ENCODE measurements at regions not wholly inside any gene's neighbourhood (a gene's known extent, or its start where the extent isn't known, plus 50 kb on each side); places are given as distances from the start of the nearest gene placed in this dataset.

DNA sequence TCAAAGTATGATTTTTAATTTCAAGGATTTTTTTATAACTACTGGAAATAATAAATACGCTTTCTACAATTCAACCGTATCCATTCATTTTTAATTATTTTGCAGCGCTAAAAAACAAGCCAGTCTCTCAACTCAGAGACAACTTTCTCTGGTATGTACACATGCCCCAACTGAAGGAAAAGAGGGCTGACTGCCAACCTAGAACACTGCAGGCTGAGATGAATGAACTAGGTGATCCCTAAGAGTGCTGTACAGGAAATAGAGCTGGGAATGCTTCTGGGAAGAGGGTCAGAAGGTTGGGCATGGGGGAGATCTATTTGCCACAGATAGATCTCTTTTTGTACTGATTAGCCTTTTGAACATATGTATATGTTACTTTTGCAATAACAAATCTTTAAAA lies 460.1 kb downstream of the NR4A2 start:
- Histone ChIP-seq H3K4me1 (no peaks in the 10 kb centered on the region), H3K9ac (ENCODE audit: low read depth in 2 of 2, low read length in 2 of 2) (no peak overlapping the region)
- intact Hi-C loops (cut with DNase I), result no loop called here

DNA sequence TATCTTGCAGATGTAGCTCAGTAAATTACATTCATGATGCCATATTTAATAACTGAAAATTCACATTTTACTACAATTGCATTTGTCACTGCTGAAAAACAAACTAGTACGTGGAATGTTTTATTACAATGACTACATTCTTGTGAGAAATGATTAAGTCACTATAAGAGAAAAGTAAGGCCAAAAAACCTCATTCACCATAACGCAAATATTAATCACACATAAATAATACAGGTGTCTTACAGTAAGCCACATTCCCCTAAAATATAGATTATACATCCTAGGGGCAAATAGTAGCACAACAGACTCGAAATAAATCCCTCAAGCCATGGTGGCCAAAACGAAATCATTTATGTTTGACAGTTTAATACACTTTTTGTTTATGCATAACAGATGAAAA lies 460.6 kb downstream of the NR4A2 start:
- H3K9me3 ChIP-seq, result no peaks in the 10 kb centered on the region
- intact Hi-C loops (cut with DNase I), result no loop called here

More for the DNA sequence above, 460.1 kb downstream of the NR4A2 start:
- DNase-seq, result no peak
- no peaks in the 10 kb centered on the region for H3K27me3 ChIP-seq
- H3K4me3 ChIP-seq, result no peak overlapping the region
- H3K36me3 ChIP-seq, result no peaks in the 10 kb centered on the region
- TF ChIP-seq, protein P1, sequence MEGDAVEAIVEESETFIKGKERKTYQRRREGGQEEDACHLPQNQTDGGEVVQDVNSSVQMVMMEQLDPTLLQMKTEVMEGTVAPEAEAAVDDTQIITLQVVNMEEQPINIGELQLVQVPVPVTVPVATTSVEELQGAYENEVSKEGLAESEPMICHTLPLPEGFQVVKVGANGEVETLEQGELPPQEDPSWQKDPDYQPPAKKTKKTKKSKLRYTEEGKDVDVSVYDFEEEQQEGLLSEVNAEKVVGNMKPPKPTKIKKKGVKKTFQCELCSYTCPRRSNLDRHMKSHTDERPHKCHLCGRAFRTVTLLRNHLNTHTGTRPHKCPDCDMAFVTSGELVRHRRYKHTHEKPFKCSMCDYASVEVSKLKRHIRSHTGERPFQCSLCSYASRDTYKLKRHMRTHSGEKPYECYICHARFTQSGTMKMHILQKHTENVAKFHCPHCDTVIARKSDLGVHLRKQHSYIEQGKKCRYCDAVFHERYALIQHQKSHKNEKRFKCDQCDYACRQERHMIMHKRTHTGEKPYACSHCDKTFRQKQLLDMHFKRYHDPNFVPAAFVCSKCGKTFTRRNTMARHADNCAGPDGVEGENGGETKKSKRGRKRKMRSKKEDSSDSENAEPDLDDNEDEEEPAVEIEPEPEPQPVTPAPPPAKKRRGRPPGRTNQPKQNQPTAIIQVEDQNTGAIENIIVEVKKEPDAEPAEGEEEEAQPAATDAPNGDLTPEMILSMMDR (IDR thresholded peaks at IDR 0.05), result no peak
- no peak overlapping the region for H3K27ac ChIP-seq
- H3K9me3 ChIP-seq, result no peaks in the 10 kb centered on the region

DNA sequence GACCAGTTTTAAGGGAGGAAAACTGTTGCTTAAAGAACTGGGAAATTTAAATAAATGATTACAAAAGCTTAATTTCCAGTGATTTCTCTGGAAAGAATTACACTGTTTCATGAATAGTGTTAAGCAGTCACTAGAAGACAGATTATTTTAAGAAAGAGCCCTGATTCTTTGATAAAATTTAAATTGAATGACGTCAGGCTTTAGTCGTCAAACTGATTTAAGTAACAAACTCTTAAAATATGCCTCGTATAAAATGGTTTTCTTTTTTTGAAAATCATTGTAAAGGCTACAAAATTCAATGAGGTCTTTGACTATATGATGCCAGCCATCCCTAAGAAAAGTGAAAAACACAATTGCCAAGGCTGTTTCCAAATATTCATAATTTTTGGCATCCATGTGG lies 465.0 kb downstream of the NR4A2 start:
- Histone ChIP-seq H3K9me3 (no peaks in the 10 kb centered on the region), H3K4me1 (no peaks in the 10 kb centered on the region), H3K27me3 (no peaks in the 10 kb centered on the region), H3K27ac (no peak overlapping the region), H3K36me3 (no peaks in the 10 kb centered on the region), H3K9ac (ENCODE audit: low read depth in 2 of 2, low read length in 2 of 2) (no peak overlapping the region), H3K4me3 (no peak overlapping the region)
- TF ChIP-seq, protein P1 (IDR thresholded peaks at IDR 0.05), result no peak
- no peak for DNase-seq
- intact Hi-C loops (cut with DNase I), result no loop called here

More for the DNA sequence above, 460.6 kb downstream of the NR4A2 start:
- Histone ChIP-seq H3K36me3 (no peaks in the 10 kb centered on the region), H3K27ac (no peak overlapping the region), H3K27me3 (no peaks in the 10 kb centered on the region), H3K9ac (ENCODE audit: low read depth in 2 of 2, low read length in 2 of 2) (no peak overlapping the region), H3K4me3 (no peak overlapping the region), H3K4me1 (no peaks in the 10 kb centered on the region)
- TF ChIP-seq, protein P1 (IDR thresholded peaks at IDR 0.05), result no peak
- DNase-seq, result no peak

DNA sequence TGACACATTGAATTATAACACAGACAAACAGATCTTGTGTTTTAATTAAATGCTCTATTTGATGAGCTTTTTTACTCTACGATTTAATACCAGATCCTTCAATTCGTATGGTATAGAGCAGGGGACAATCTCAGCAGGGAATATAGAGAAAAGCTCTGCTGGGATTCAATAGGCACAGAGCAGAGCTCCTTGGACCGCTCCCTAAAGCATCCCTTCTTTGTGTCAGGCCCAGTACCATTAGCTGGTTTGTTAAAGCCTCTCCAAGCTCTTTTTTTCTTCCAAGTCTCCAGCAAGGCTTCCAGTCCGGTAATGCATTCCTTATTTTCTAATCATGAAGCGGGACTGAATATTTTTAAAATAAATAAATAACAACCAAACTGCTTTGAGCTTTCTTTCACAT lies 466.0 kb downstream of the NR4A2 start:
- no peaks in the 10 kb centered on the region for H3K27me3 ChIP-seq
- H3K9me3 ChIP-seq, result no peaks in the 10 kb centered on the region
- no peak overlapping the region for H3K27ac ChIP-seq
- no peak for DNase-seq
- H3K36me3 ChIP-seq, result no peaks in the 10 kb centered on the region
- no peaks in the 10 kb centered on the region for H3K4me1 ChIP-seq
- intact Hi-C loops (cut with DNase I), result no loop called here
- no peak overlapping the region for H3K9ac ChIP-seq (ENCODE audit: low read depth in 2 of 2, low read length in 2 of 2)
- no peak overlapping the region for H3K4me3 ChIP-seq
- TF ChIP-seq, protein P1 (IDR thresholded peaks at IDR 0.05), result no peak

DNA sequence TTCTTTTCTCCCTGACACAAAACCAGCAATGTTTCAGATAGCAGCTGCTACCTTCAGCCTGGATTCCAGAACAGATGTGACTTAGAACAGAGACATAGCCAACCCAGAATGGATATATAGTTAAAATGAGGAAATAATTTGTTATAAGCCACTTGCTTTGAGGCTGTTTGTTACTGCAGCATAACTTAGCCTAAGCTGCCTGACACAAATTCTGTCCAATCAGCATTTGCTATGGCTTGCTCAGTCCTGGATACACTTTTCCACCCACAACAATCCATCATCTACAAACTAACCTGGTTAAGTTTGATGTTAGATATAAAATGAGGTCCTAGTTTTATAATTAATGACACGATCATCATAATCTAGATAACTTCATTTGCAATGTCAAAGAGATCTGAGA lies 480.4 kb downstream of the NR4A2 start:
- no peak for DNase-seq
- Histone ChIP-seq H3K36me3 (no peaks in the 10 kb centered on the region), H3K27me3 (no peaks in the 10 kb centered on the region), H3K4me1 (no peaks in the 10 kb centered on the region), H3K4me3 (no peak overlapping the region), H3K9me3 (no peaks in the 10 kb centered on the region), H3K9ac (ENCODE audit: low read depth in 2 of 2, low read length in 2 of 2) (no peak overlapping the region), H3K27ac (no peak overlapping the region)
- TF ChIP-seq, protein P1 (IDR thresholded peaks at IDR 0.05), result no peak
- intact Hi-C loops (cut with DNase I), result no loop called here

DNA sequence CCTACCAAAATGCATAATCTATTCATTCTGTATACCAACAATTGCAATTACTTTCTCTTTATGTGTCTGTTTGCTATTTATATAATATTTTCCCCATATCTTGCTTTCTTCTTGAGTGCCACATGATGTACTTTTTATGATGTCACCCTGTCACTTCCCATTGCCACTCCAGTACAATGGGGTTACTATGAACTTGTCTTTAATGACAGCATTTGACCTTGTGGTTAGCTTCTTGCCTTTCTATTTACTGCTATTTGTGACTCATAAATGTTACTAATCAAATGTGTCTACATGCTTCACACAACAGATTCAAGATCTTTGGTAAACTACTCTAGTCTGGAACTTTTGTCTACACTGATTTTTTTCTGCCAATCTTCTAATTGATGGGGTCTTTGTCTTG lies 486.3 kb downstream of the NR4A2 start:
- no peak for DNase-seq
- H3K4me1 ChIP-seq, result no peaks in the 10 kb centered on the region
- H3K36me3 ChIP-seq, result no peaks in the 10 kb centered on the region
- TF ChIP-seq, protein P1 (IDR thresholded peaks at IDR 0.05), result no peak
- no peak overlapping the region for H3K27ac ChIP-seq
- no peak overlapping the region for H3K4me3 ChIP-seq
- intact Hi-C loops (cut with DNase I), result no loop called here
- H3K9me3 ChIP-seq, result no peaks in the 10 kb centered on the region
- H3K27me3 ChIP-seq, result no peaks in the 10 kb centered on the region
- no peak overlapping the region for H3K9ac ChIP-seq (ENCODE audit: low read depth in 2 of 2, low read length in 2 of 2)
